Mucosa of rectum (tissue), 2 donors: ENCODE measurements at regions not wholly inside any gene's neighbourhood (a gene's known extent, or its start where the extent isn't known, plus 50 kb on each side); places are given as distances from the start of the nearest gene placed in this dataset.

Source experiments
- H3K27ac ChIP-seq, 2 donors: one replicate each; pipeline ENCODE4 v1.7.0; 2013; ENCODE audit warnings: inconsistent platforms in 2 of 2, low read depth in 2 of 2, low read length in 2 of 2
- H3K27me3 ChIP-seq, 2 donors: one replicate each; pipeline ENCODE4 v1.7.0; 2013; ENCODE audit warnings: low read length in 2 of 2; ENCODE audit not compliant: control insufficient read depth in 2 of 2, insufficient read depth in 2 of 2
- H3K36me3 ChIP-seq, 2 donors: one replicate each; pipeline ENCODE4 v1.7.0; 2013; ENCODE audit warnings: low read length in 2 of 2; ENCODE audit not compliant: control insufficient read depth in 2 of 2, insufficient read depth in 2 of 2
- H3K4me1 ChIP-seq, 2 donors: one replicate each; pipeline ENCODE4 v1.7.0; 2013; ENCODE audit warnings: low read length in 2 of 2, mild to moderate bottlenecking in 1 of 2; ENCODE audit not compliant: control insufficient read depth in 2 of 2, insufficient read depth in 2 of 2
- H3K4me3 ChIP-seq, 2 donors: one replicate each; pipeline ENCODE4 v1.7.0; 2013; ENCODE audit warnings: low read length in 2 of 2
- H3K9ac ChIP-seq, 2 donors: one replicate each; pipeline ENCODE4 v1.7.0; 2013; ENCODE audit warnings: low read length in 2 of 2, low read depth in 1 of 2, mild to moderate bottlenecking in 1 of 2
- H3K9me3 ChIP-seq, 2 donors: one replicate each; pipeline ENCODE4 v1.7.0; 2013; ENCODE audit warnings: low read length in 2 of 2; ENCODE audit not compliant: control insufficient read depth in 2 of 2
- donor health status: healthy.
- donor health status: Normal muscosa, but diverticular disease.

GRCh38 chr15:52879904-52880303, 89.8 kb upstream of the ONECUT1 start:
- H3K4me3 ChIP-seq, result no peak overlapping the region
- H3K4me1 ChIP-seq, result no peaks in the 10 kb centered on the region
- no peak overlapping the region for H3K9ac ChIP-seq
- no peaks in the 10 kb centered on the region for H3K9me3 ChIP-seq
- no peaks in the 10 kb centered on the region for H3K27me3 ChIP-seq
- no peak overlapping the region for H3K27ac ChIP-seq
- no peaks in the 10 kb centered on the region for H3K36me3 ChIP-seq

DNA sequence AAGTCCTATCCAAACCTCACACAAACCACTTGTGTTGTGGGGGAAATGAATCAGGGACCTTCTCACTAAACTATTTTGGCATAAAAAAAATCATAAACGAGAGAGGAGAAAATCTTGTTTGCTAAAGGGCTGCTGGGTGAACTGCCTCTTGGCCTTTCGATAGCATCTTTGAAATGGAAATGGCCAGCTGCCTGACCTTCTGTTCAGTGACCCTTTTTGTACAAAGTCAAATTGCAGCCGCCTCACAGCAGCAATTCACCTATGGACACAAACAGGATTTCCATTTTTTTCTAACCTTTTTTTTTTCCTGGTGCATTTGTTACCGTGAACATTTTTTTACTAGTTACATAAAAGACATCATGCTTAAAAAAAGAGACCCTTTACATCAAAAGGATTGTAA, 89.0 kb upstream of the ONECUT1 start:
- no peaks in the 10 kb centered on the region for H3K4me1 ChIP-seq
- H3K27me3 ChIP-seq, result no peaks in the 10 kb centered on the region
- H3K9ac ChIP-seq, result no peak overlapping the region
- no peak overlapping the region for H3K27ac ChIP-seq
- H3K4me3 ChIP-seq, result no peak overlapping the region
- H3K36me3 ChIP-seq, result no peaks in the 10 kb centered on the region
- no peaks in the 10 kb centered on the region for H3K9me3 ChIP-seq

- Histone ChIP-seq H3K4me1 (no peaks in the 10 kb centered on the region), H3K36me3 (no peaks in the 10 kb centered on the region), H3K9ac (no peak overlapping the region), H3K4me3 (no peak overlapping the region), H3K27ac (no peak overlapping the region), H3K9me3 (no peaks in the 10 kb centered on the region), H3K27me3 (no peaks in the 10 kb centered on the region)
These were observed 87.0 kb upstream of the ONECUT1 start for GRCh38 chr15:52876991-52877663.

DNA sequence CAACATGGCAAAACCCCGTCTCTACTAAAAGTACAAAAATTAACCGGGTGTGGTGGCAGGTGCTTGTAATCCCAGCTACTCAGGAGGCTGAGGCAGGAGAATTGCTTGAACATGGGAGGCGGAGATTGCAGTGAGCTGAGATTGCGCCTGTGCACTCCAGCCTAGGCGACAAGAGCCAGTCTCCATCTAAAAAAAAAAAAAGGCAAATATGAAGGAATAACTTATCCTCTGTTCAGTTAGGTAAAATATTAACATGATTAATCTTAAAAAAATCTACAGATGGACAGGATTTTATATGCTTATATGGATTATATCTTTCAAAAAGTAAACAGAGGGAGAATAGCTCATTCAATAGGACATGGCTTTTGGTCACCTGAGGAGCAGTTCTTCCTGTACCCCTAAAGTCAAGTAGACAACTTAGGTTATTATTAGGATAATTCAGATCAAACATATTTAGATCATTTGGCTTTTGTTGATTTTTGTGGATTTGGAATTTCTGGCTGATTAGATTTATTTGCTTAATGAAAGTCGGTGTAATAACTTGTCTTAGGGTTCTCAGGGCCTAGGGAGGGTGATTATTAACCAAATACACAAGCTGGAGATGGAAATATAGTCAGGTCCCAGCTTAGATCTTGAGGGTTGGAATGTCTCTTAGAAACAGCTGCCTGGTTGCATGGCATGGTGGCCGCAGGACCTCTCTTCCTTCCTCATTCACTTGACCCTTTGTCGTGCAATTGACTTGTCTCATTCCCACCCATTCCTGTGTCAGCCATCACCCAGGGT, 82.1 kb upstream of the ONECUT1 start:
- no peak overlapping the region for H3K9ac ChIP-seq
- no peak overlapping the region for H3K27ac ChIP-seq
- H3K36me3 ChIP-seq, result no peaks in the 10 kb centered on the region
- H3K27me3 ChIP-seq, result no peaks in the 10 kb centered on the region
- H3K4me3 ChIP-seq, result no peak overlapping the region
- H3K9me3 ChIP-seq, result no peaks in the 10 kb centered on the region
- H3K4me1 ChIP-seq, result no peaks in the 10 kb centered on the region

GRCh38 chr15:52870015-52870414, 79.9 kb upstream of the ONECUT1 start:
- no peaks in the 10 kb centered on the region for H3K4me1 ChIP-seq

DNA sequence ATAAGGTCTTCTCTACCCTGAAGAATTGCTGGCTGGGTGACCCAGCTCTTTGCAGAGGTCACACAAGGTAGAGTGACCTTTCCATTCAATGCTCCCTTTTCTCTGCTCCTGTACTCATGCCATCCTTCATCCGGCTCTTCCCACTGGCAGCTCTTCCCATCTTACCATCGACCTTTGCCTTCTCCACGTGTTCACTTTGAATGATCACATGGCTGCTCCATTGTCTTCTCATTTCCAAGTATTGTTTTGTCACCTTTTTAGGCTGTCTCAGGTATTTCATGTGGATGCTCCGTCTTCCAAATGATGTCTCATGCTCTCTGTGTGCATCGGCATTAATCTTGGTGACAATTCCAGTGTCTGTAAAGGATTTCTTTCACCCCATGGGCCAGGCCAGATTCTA, 76.6 kb upstream of the ONECUT1 start:
- Histone ChIP-seq H3K9me3 (no peaks in the 10 kb centered on the region), H3K9ac (no peak overlapping the region), H3K27ac (no peak overlapping the region), H3K4me1 (no peaks in the 10 kb centered on the region), H3K4me3 (no peak overlapping the region), H3K27me3 (no peaks in the 10 kb centered on the region), H3K36me3 (no peaks in the 10 kb centered on the region)

More at GRCh38 chr15:52870015-52870414, 79.9 kb upstream of the ONECUT1 start:
- no peak overlapping the region for H3K4me3 ChIP-seq
- H3K27me3 ChIP-seq, result no peaks in the 10 kb centered on the region
- no peaks in the 10 kb centered on the region for H3K36me3 ChIP-seq
- no peaks in the 10 kb centered on the region for H3K9me3 ChIP-seq
- no peak overlapping the region for H3K9ac ChIP-seq
- H3K27ac ChIP-seq, result no peak overlapping the region

- Histone ChIP-seq H3K27ac (no peak overlapping the region), H3K9me3 (no peaks in the 10 kb centered on the region), H3K9ac (no peak overlapping the region), H3K36me3 (no peaks in the 10 kb centered on the region), H3K4me1 (no peaks in the 10 kb centered on the region), H3K27me3 (peaks cover 0 to 3% of the 10 kb centered on the region in 2 donors), H3K4me3 (no peak overlapping the region)
These were observed 72.5 kb upstream of the ONECUT1 start for GRCh38 chr15:52862677-52863076.

DNA sequence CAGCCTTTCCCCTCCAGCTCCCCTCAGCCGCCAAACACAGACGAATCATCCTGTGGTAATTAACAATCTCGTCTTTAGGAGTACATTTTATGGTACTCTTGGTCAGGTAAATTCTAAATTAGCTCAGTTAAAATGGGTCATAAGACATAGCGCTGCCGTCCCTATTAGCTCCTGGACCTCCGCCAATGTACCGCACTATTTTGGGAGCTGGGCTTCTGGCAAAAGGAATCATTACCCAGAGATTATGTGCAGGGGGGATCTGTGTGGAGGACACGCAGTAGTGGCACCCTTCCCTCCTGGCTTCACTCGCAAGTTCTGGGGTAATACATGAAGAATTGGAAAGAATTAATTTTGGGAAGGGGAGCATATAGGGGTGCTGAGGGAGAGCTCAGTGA, 68.6 kb upstream of the ONECUT1 start:
- peaks cover 0 to 4% of the 10 kb centered on the region in 2 donors for H3K27me3 ChIP-seq
- no peak overlapping the region for H3K9ac ChIP-seq
- H3K36me3 ChIP-seq, result no peaks in the 10 kb centered on the region
- H3K9me3 ChIP-seq, result no peaks in the 10 kb centered on the region
- H3K4me1 ChIP-seq, result no peaks in the 10 kb centered on the region
- H3K4me3 ChIP-seq, result no peak overlapping the region
- H3K27ac ChIP-seq, result no peak overlapping the region

DNA sequence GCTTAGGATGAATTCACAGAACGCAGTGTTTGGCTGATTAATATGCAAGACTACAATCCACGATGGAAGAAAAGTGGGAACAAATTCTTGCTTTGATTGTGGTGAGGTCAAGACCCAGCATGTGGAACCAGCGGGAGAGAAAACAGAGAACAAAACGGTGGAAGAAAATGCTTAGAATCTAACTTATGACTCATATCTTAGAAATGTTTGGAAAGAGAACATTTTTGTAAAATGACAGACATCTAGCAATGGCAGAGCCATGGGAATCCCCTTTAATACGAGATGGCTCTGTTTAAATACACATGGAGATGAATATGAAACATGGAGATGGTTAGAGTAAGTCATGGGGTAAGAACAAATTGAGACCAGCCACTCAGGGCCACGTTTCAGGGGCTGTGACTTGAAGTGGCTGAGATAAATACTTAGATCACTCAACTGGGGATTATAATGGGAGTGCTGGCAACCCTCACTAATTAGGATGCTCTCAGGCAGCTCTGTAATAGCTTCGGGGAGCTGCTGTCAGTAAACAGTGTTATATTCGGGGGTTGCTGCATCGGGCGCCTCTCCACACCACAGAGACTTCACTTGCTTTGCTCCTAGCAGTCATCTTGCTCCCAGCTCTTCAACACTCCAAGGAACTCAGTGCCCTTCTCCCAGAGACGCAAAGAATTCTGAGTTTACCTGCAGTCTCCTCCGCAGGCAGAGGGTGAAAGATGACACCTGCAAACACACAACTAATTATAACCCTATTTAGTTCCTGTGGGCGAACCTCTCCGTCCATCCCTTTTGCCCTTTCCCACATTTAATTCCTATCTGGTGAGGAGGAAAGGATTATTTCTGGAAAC, 68.0 kb upstream of the ONECUT1 start:
- no peaks in the 10 kb centered on the region for H3K36me3 ChIP-seq
- no peak overlapping the region for H3K9ac ChIP-seq
- H3K9me3 ChIP-seq, result no peaks in the 10 kb centered on the region
- no peaks in the 10 kb centered on the region for H3K4me1 ChIP-seq
- H3K27me3 ChIP-seq, result peaks cover 0 to 4% of the 10 kb centered on the region in 2 donors
- H3K27ac ChIP-seq, result no peak overlapping the region
- H3K4me3 ChIP-seq, result no peak overlapping the region

DNA sequence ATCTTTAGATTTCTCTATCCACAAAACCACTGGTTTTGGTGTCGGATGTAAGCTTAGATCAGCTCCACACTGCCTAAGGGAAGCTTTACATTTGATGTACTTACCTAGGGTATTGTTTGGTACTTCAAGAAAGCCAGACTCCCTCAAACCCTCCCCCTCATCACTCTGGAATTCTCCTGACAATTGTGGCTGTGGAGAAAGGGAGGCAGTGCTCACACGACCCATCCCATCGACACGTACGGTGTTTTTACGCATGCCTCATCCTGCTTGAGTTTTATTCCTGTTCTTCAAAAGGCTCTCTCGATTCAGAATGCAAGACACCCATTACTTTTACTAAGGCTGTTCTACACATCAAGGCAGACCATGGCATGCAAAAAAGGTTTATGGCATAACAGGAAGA, 67.3 kb upstream of the ONECUT1 start:
- Histone ChIP-seq H3K4me1 (no peaks in the 10 kb centered on the region), H3K4me3 (no peak overlapping the region), H3K27ac (no peak overlapping the region), H3K9me3 (no peaks in the 10 kb centered on the region), H3K9ac (no peak overlapping the region), H3K36me3 (no peaks in the 10 kb centered on the region), H3K27me3 (peaks cover 0 to 4% of the 10 kb centered on the region in 2 donors)
